IPS DF 6.9 (cell line): ENCODE measurements at regions not wholly inside any gene's neighbourhood (a gene's known extent, or its start where the extent isn't known, plus 50 kb on each side); places are given as distances from the start of the nearest gene placed in this dataset.

Source experiments
- DNase-seq: peaks from one replicate; pipeline ENCODE4 v3.0.0-alpha.2; 2013; ENCODE audit warnings: low read depth, low spot score
- H3K27ac ChIP-seq: one replicate; pipeline ENCODE4 v1.5.1; 2013; ENCODE audit warnings: low read length, control low read depth
- H3K27me3 ChIP-seq: 2 replicates; pipeline ENCODE4 v1.6.1; 2013; ENCODE audit warnings: mild to moderate bottlenecking, low read length; ENCODE audit not compliant: control insufficient read depth, insufficient read depth
- H3K36me3 ChIP-seq: 2 replicates; pipeline ENCODE4 v1.6.1; 2013; ENCODE audit warnings: low read length; ENCODE audit not compliant: control insufficient read depth, insufficient read depth
- H3K4me1 ChIP-seq: 2 replicates; pipeline ENCODE4 v1.6.1; 2013; ENCODE audit warnings: low read length; ENCODE audit not compliant: control insufficient read depth, insufficient read depth
- H3K4me3 ChIP-seq: 2 replicates; pipeline ENCODE4 v1.5.1; 2013; ENCODE audit warnings: mild to moderate bottlenecking, low read length
- H3K9me3 ChIP-seq: 2 replicates; pipeline ENCODE4 v1.6.1; 2013; ENCODE audit warnings: low read length, inconsistent platforms; ENCODE audit not compliant: control insufficient read depth, insufficient read depth
- WGBS: extraction: QIAGEN DNeasy Blood & Tissue Kit; methylation state at CpG from one replicate; pipeline ENCODE4 v1.1.7; 2013; ENCODE audit warnings: mixed read lengths, missing lambda C conversion rate; ENCODE audit not compliant: insufficient read length, insufficient coverage; 5-methylcytosine and 5-hydroxymethylcytosine counted together

GRCh38 chr5:57947181-57947580, 464.6 kb upstream of the ACTBL2 start:
- 100% methylated on average over 1 of the region's 5 CpGs for WGBS
- no peaks in the 10 kb centered on the region for H3K36me3 ChIP-seq
- H3K4me1 ChIP-seq: no peaks in the 10 kb centered on the region
- DNase-seq: no peak
- H3K27ac ChIP-seq: no peak overlapping the region
- H3K9me3 ChIP-seq: no peaks in the 10 kb centered on the region
- H3K4me3 ChIP-seq: no peak overlapping the region
- H3K27me3 ChIP-seq: no peaks in the 10 kb centered on the region

- no CpG with 5 or more reads among the region's 3 CpGs for WGBS
- Histone ChIP-seq H3K36me3 (no peaks in the 10 kb centered on the region), H3K9me3 (no peaks in the 10 kb centered on the region), H3K27me3 (no peaks in the 10 kb centered on the region), H3K4me1 (no peaks in the 10 kb centered on the region), H3K4me3 (no peak overlapping the region), H3K27ac (no peak overlapping the region)
- DNase-seq: no peak
These were observed 458.3 kb upstream of the ACTBL2 start for GRCh38 chr5:57940879-57941278.

GRCh38 chr5:57940236-57940635, 457.6 kb upstream of the ACTBL2 start:
- no peak overlapping the region for H3K4me3 ChIP-seq
- no peak for DNase-seq
- no peaks in the 10 kb centered on the region for H3K27me3 ChIP-seq
- H3K27ac ChIP-seq: no peak overlapping the region
- H3K36me3 ChIP-seq: no peaks in the 10 kb centered on the region
- H3K4me1 ChIP-seq: no peaks in the 10 kb centered on the region
- no peaks in the 10 kb centered on the region for H3K9me3 ChIP-seq
- no CpG with 5 or more reads among the region's 3 CpGs for WGBS

GRCh38 chr5:57939771-57940170, 457.2 kb upstream of the ACTBL2 start:
- DNase-seq: no peak
- no peaks in the 10 kb centered on the region for H3K36me3 ChIP-seq
- H3K9me3 ChIP-seq: no peaks in the 10 kb centered on the region
- no peak overlapping the region for H3K27ac ChIP-seq
- no CpG with 5 or more reads among the region's 3 CpGs for WGBS
- no peak overlapping the region for H3K4me3 ChIP-seq
- H3K4me1 ChIP-seq: no peaks in the 10 kb centered on the region
- no peaks in the 10 kb centered on the region for H3K27me3 ChIP-seq

- Histone ChIP-seq H3K9me3 (no peaks in the 10 kb centered on the region), H3K27ac (no peak overlapping the region), H3K27me3 (no peaks in the 10 kb centered on the region), H3K4me1 (no peaks in the 10 kb centered on the region), H3K36me3 (no peaks in the 10 kb centered on the region), H3K4me3 (no peak overlapping the region)
- no peak for DNase-seq
These were observed 456.7 kb upstream of the ACTBL2 start for GRCh38 chr5:57939335-57939734.

- Histone ChIP-seq H3K27me3 (no peaks in the 10 kb centered on the region), H3K4me3 (no peak overlapping the region), H3K9me3 (no peaks in the 10 kb centered on the region), H3K4me1 (no peaks in the 10 kb centered on the region), H3K36me3 (no peaks in the 10 kb centered on the region), H3K27ac (no peak overlapping the region)
- no peak for DNase-seq
These were observed 455.6 kb upstream of the ACTBL2 start for GRCh38 chr5:57938174-57938557.

- no CpG with 5 or more reads among the region's 4 CpGs for WGBS
- H3K4me3 ChIP-seq: no peak overlapping the region
- H3K4me1 ChIP-seq: no peaks in the 10 kb centered on the region
- no peaks in the 10 kb centered on the region for H3K36me3 ChIP-seq
- no peaks in the 10 kb centered on the region for H3K27me3 ChIP-seq
- no peak for DNase-seq
- no peaks in the 10 kb centered on the region for H3K9me3 ChIP-seq
- H3K27ac ChIP-seq: no peak overlapping the region
These were observed 455.0 kb upstream of the ACTBL2 start for GRCh38 chr5:57937501-57938173.

GRCh38 chr5:57937025-57937424, 454.4 kb upstream of the ACTBL2 start:
- DNase-seq: no peak
- no CpG with 5 or more reads among the region's 3 CpGs for WGBS
- H3K4me3 ChIP-seq: no peak overlapping the region
- no peak overlapping the region for H3K27ac ChIP-seq
- no peaks in the 10 kb centered on the region for H3K9me3 ChIP-seq
- no peaks in the 10 kb centered on the region for H3K4me1 ChIP-seq
- no peaks in the 10 kb centered on the region for H3K27me3 ChIP-seq
- H3K36me3 ChIP-seq: no peaks in the 10 kb centered on the region

- H3K27ac ChIP-seq: no peak overlapping the region
- H3K27me3 ChIP-seq: no peaks in the 10 kb centered on the region
- no peaks in the 10 kb centered on the region for H3K4me1 ChIP-seq
- H3K36me3 ChIP-seq: no peaks in the 10 kb centered on the region
- no CpG with 5 or more reads among the region's 3 CpGs for WGBS
- no peaks in the 10 kb centered on the region for H3K9me3 ChIP-seq
- no peak for DNase-seq
- H3K4me3 ChIP-seq: no peak overlapping the region
These were observed 450.1 kb upstream of the ACTBL2 start for GRCh38 chr5:57932761-57933160.

GRCh38 chr5:57931807-57932206, 449.2 kb upstream of the ACTBL2 start:
- no CpG with 5 or more reads among the region's 1 CpG for WGBS
- Histone ChIP-seq H3K9me3 (no peaks in the 10 kb centered on the region), H3K27ac (no peak overlapping the region), H3K4me1 (no peaks in the 10 kb centered on the region), H3K4me3 (no peak overlapping the region), H3K27me3 (no peaks in the 10 kb centered on the region), H3K36me3 (no peaks in the 10 kb centered on the region)
- DNase-seq: no peak

- Histone ChIP-seq H3K4me3 (no peak overlapping the region), H3K9me3 (no peaks in the 10 kb centered on the region), H3K36me3 (no peaks in the 10 kb centered on the region), H3K4me1 (no peaks in the 10 kb centered on the region), H3K27me3 (no peaks in the 10 kb centered on the region), H3K27ac (no peak overlapping the region)
- DNase-seq: no peak
These were observed 448.7 kb upstream of the ACTBL2 start for GRCh38 chr5:57931352-57931751.
